Caco-2 (cell line): ENCODE measurements at regions not wholly inside any gene's neighbourhood (a gene's known extent, or its start where the extent isn't known, plus 50 kb on each side); places are given as distances from the start of the nearest gene placed in this dataset.

Experiments
- BruUV-seq: library from RNA; stranded (reverse); fragments of 400-500 nt; replicated peaks from 2 replicates; lab custom pipeline; 2021; lab: Mats Ljungman, UMichigan
- CTCF ChIA-PET: fragments of 300-600 bp; sonication (Branson Sonifier 250); formaldehyde crosslinking; loops from one replicate; lab custom pipeline; 2022; ENCODE audit warnings: antibody characterized with exemption; lab: Charles Lee
- POLR2A ChIA-PET: fragments of 300-600 bp; sonication (Branson Sonifier 250); formaldehyde crosslinking; loops from one replicate; lab custom pipeline; 2022; ENCODE audit warnings: antibody characterized with exemption; lab: Charles Lee
- DNase-seq, 2 experiments: peaks; one replicate each; pipeline versions ENCODE4 v3.0.0 to v3.0.0-alpha.2; 2020 to 2022
- H3K27me3 ChIP-seq: replicated peaks from 2 replicates; pipeline ENCODE4 v1.6.0; 2011; ENCODE audit warnings: low read length; ENCODE audit not compliant: control insufficient read depth, insufficient read depth
- H3K36me3 ChIP-seq: 2 replicates; pipeline ENCODE4 v1.5.1; 2011; ENCODE audit warnings: low read length; ENCODE audit not compliant: control insufficient read depth, insufficient read depth
- H3K4me1 ChIP-seq: fragments of 250-450 bp; sonication (Bioruptor Pico); 2 replicates; pipeline ENCODE4 v1.5.1; 2020; ENCODE audit warnings: mild to moderate bottlenecking
- H3K4me3 ChIP-seq: 2 replicates; pipeline ENCODE4 v1.5.1; 2011; ENCODE audit warnings: low read depth, mild to moderate bottlenecking, control low read depth, low read length
- H3K9me3 ChIP-seq: fragments of 250-450 bp; sonication (Bioruptor Pico); 2 replicates; pipeline ENCODE4 v1.5.1; 2020; ENCODE audit warnings: mild to moderate bottlenecking, moderate library complexity
- H3K27ac Mint-ChIP-seq: one replicate; pipeline ENCODE4 v1.8.0; 2022; ENCODE audit warnings: mixed read lengths; ENCODE audit not compliant: unreplicated experiment
- H3K27me3 Mint-ChIP-seq: one replicate; pipeline ENCODE4 v1.8.0; 2022; ENCODE audit warnings: mixed read lengths; ENCODE audit not compliant: insufficient read depth, unreplicated experiment
- H3K36me3 Mint-ChIP-seq: one replicate; pipeline ENCODE4 v1.8.0; 2022; ENCODE audit warnings: mild to moderate bottlenecking, mixed read lengths; ENCODE audit not compliant: insufficient read depth, unreplicated experiment
- H3K4me1 Mint-ChIP-seq: one replicate; pipeline ENCODE4 v1.8.0; 2022; ENCODE audit warnings: low read depth, mixed read lengths; ENCODE audit not compliant: unreplicated experiment
- H3K4me3 Mint-ChIP-seq: one replicate; pipeline ENCODE4 v1.8.0; 2022; ENCODE audit warnings: mild to moderate bottlenecking, moderate library complexity, mixed read lengths; ENCODE audit not compliant: unreplicated experiment
- H3K9me3 Mint-ChIP-seq: one replicate; pipeline ENCODE4 v1.8.0; 2022; ENCODE audit warnings: mixed read lengths; ENCODE audit not compliant: unreplicated experiment
- intact Hi-C: fragments of 100-400 bp; cut with micrococcal nuclease; formaldehyde crosslinking; loops from one replicate; pipeline ENCODE4 v1.10.0; 2022; ENCODE audit not compliant: unreplicated experiment
- TF ChIP-seq, protein P1 (sequence below), 2 experiments: fragments of 200-600 bp in 1 of 2; IDR thresholded peaks; 1 replicate in 1 of 2; 2 replicates in 1 of 2; pipeline versions ENCODE4 v1.5.1 to v1.8.0; 2011 to 2022; ENCODE audit warnings: antibody characterized with exemption in 1 of 2, control low read depth in 1 of 2, inconsistent platforms in 1 of 2, low read depth in 1 of 2, low read length in 1 of 2, mild to moderate bottlenecking in 1 of 2, moderate library complexity in 1 of 2; ENCODE audit not compliant: insufficient read depth in 1 of 2, severe bottlenecking in 1 of 2, unreplicated experiment in 1 of 2

DNA sequence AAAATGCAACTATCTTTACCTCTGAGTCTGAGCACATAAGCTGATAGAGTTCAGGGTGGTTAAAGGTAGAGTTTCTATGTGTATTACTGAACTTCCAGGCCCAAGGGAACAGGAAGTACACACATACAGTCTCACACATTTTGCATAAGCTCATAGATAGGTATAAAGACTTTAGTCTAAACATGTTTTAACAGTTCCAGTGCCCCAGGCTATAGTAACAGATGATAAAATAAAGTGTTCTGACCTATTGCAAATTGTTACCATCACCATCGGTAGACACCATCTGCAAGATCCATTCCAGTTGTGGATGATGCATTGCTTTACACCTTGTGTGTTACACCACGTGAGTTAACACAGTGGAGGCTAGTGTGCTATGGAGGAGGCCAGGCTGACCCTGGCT is 95.8 kb downstream of the TMEM174 start:
- H3K36me3 ChIP-seq = no peaks in the 10 kb centered on the region
- TF ChIP-seq, protein P1, sequence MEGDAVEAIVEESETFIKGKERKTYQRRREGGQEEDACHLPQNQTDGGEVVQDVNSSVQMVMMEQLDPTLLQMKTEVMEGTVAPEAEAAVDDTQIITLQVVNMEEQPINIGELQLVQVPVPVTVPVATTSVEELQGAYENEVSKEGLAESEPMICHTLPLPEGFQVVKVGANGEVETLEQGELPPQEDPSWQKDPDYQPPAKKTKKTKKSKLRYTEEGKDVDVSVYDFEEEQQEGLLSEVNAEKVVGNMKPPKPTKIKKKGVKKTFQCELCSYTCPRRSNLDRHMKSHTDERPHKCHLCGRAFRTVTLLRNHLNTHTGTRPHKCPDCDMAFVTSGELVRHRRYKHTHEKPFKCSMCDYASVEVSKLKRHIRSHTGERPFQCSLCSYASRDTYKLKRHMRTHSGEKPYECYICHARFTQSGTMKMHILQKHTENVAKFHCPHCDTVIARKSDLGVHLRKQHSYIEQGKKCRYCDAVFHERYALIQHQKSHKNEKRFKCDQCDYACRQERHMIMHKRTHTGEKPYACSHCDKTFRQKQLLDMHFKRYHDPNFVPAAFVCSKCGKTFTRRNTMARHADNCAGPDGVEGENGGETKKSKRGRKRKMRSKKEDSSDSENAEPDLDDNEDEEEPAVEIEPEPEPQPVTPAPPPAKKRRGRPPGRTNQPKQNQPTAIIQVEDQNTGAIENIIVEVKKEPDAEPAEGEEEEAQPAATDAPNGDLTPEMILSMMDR (IDR thresholded peaks at IDR 0.05; ENCODE audit: insufficient read depth in 1 of 2, low read depth in 1 of 2, low read length in 1 of 2, severe bottlenecking in 1 of 2, unreplicated experiment in 1 of 2) = no peak
- H3K4me3 Mint-ChIP-seq = no peak overlapping the region

DNA sequence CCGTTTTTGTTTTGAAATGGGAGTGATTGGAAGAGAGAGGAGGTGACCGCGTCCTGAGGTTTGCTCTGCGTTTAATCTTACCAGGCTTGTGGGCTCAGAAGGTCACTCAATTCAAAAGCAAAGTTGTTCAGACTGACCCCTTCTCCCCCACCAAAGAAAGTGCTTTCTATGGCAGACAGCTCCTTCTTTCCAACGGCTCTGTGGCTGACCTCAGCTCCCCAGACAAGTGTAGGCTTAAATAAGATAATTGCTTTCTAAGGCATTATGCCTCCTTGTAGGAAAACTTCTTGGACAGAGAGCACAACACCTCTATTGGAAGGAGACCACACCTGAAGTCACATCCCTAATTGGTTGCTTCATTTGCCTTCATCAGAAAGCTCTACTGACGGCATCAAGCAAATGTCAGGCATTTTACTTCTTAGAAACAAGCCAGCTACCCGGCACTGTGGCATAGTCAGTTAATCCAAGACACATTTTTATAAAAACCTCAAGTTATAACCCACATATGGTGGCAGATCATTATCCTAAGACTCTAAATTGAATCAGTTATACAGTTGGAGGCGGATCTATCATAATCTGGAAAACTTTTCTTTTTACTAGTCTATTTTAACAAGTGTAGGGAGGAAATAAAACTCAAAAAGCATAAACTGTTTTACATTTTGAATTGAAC is 94.9 kb downstream of the TMEM174 start:
- H3K4me3 Mint-ChIP-seq = no peak overlapping the region
- no peaks in the 10 kb centered on the region for H3K27me3 ChIP-seq
- H3K27me3 Mint-ChIP-seq = no peaks in the 10 kb centered on the region
- peaks cover 2% of the 10 kb centered on the region; the same call in 1 of the 2 replicates for H3K4me1 ChIP-seq
- TF ChIP-seq, protein P1 (IDR thresholded peaks at IDR 0.05; ENCODE audit: insufficient read depth in 1 of 2, low read depth in 1 of 2, low read length in 1 of 2, severe bottlenecking in 1 of 2, unreplicated experiment in 1 of 2) = no peak
- H3K9me3 Mint-ChIP-seq = peaks cover 10% of the 10 kb centered on the region
- no peaks in the 10 kb centered on the region for H3K36me3 Mint-ChIP-seq
- no peaks in the 10 kb centered on the region for H3K9me3 ChIP-seq
- POLR2A ChIA-PET = no interaction called here
- H3K4me3 ChIP-seq = no peak overlapping the region
- BruUV-seq = no TSS peak
- CTCF ChIA-PET = interaction anchor here (1.2 kb wide), 2 partner anchors 28 to 52 kb away, joined by 3 to 4 read pairs; no protein-coding TSS in a partner anchor
- no peak overlapping the region for H3K27ac Mint-ChIP-seq
- intact Hi-C loops = no loop called here
- H3K36me3 ChIP-seq = no peaks in the 10 kb centered on the region
- DNase-seq = no peak
- peaks cover 2% of the 10 kb centered on the region for H3K4me1 Mint-ChIP-seq

More for the DNA sequence above, 95.8 kb downstream of the TMEM174 start:
- Mint-ChIP-seq H3K9me3 (peaks cover 10% of the 10 kb centered on the region), H3K4me1 (peaks cover 11% of the 10 kb centered on the region), H3K36me3 (no peaks in the 10 kb centered on the region), H3K27me3 (no peaks in the 10 kb centered on the region), H3K27ac (no peak overlapping the region)
- H3K4me1 ChIP-seq = peaks cover 11% of the 10 kb centered on the region
- POLR2A ChIA-PET = no interaction called here
- BruUV-seq = no TSS peak
- H3K4me3 ChIP-seq = no peak overlapping the region
- H3K27me3 ChIP-seq = no peaks in the 10 kb centered on the region
- no peak for DNase-seq
- no peaks in the 10 kb centered on the region for H3K9me3 ChIP-seq
- CTCF ChIA-PET = no interaction called here
- intact Hi-C loops = no loop called here

DNA sequence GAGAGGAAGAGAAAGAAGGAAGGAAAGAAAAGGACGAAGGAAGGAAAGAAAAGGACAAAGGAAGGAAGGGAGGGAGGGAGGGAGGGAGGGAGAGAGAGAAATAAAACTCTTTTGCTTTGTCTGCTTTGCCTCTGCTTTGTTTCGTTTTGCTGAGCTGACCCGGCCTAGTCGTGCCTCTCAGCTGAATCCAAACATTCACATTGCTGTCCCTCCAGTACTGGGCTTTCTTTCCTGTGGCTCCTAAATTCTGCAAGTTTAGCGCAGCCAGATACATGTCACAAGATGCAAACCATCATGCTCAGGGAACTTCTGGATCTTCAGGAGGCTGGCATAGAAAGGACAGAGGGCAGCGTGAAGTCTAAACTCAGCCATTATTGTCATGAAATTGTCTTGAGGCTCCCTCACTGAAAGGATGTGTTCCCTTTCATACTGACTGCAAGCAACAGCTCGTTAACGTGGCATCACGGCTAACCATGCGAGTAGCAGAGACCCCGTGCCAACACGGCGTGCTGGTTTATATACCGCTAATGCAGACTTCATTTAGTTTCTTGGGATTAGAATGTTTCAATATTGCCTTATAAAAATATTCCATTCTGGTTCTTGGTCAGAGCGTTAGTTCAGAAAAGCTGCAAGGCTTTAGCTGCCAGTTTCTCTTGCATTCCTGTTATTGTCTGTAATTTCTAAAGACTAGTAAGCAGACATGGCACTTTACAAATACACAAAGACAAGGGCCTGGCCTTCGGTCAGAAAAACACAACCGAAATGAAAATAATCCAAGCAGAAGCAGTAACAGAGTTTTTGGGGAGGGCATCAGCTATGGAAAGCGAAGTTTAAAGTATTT is 94.2 kb downstream of the TMEM174 start:
- BruUV-seq = no TSS peak
- Mint-ChIP-seq H3K4me1 (no peaks in the 10 kb centered on the region), H3K36me3 (no peaks in the 10 kb centered on the region), H3K9me3 (peaks cover 10% of the 10 kb centered on the region), H3K27me3 (no peaks in the 10 kb centered on the region), H3K27ac (no peak overlapping the region), H3K4me3 (no peak overlapping the region)
- Histone ChIP-seq H3K36me3 (no peaks in the 10 kb centered on the region), H3K4me3 (no peak overlapping the region), H3K27me3 (no peaks in the 10 kb centered on the region), H3K9me3 (no peaks in the 10 kb centered on the region), H3K4me1 (no peaks in the 10 kb centered on the region)
- DNase-seq = no peak
- ChIA-PET CTCF (interaction anchor here (1.2 kb wide), 2 partner anchors 28 to 51 kb away, joined by 3 to 4 read pairs; no protein-coding TSS in a partner anchor), POLR2A (interaction anchor here (0.6 kb wide), 1 partner anchor 51 kb away, joined by 4 read pairs; no protein-coding TSS in a partner anchor)
- intact Hi-C loops = no loop called here
- TF ChIP-seq, protein P1 (IDR thresholded peaks at IDR 0.05; ENCODE audit: insufficient read depth in 1 of 2, low read depth in 1 of 2, low read length in 1 of 2, severe bottlenecking in 1 of 2, unreplicated experiment in 1 of 2) = no peak
